ENCODE measurements at regions not wholly inside any gene's neighbourhood (a gene's known extent, or its start where the extent isn't known, plus 50 kb on each side); places are given as distances from the start of the nearest gene placed in this dataset.
"Not testable (repeated sequence)": the region's sequence is repeated elsewhere in the genome, so short reads cannot be mapped to it uniquely, and the experiment has no call there.

GRCh38 chr6:9295644-9296043, 860.3 kb upstream of the SLC35B3 start:
- peak; percentile 46 for DNase-seq (ENCODE audit: low read depth, low spot score)
- ChIA-PET POLR2A (no interaction called here), CTCF (interaction anchor here (1.1 kb wide), 1 partner anchor 18 kb away, joined by 3 read pairs; no protein-coding TSS in a partner anchor)
- dilution Hi-C loops (cut with MboI; ENCODE audit: extremely low pct_ligation_motif_present, low sequenced_read_pairs) (no loop called here), intact Hi-C loops (cut with micrococcal nuclease) (no loop called here)
- H2AFZ ChIP-seq (ENCODE audit: low read depth, low read length): no peak overlapping the region
- no peaks in the 10 kb centered on the region for H3K4me1 ChIP-seq (ENCODE audit: control insufficient read depth, extremely low read depth, insufficient read depth, low read length)
- no peak overlapping the region for H3K27ac ChIP-seq (ENCODE audit: insufficient read depth, low read depth, low read length)
- no peaks in the 10 kb centered on the region for H3K36me3 ChIP-seq (ENCODE audit: control insufficient read depth in 2 of 2, extremely low read depth in 1 of 2, insufficient read depth in 2 of 2, low read length in 2 of 2)
- BruUV-seq (replicated peaks): no TSS peak
- no peak for FAIRE-seq
- no peaks in the 10 kb centered on the region for H3K79me2 ChIP-seq (ENCODE audit: control insufficient read depth, insufficient read depth, low read length)
- H3K9me1 ChIP-seq (replicated peaks; ENCODE audit: control insufficient read depth, extremely low read depth, insufficient read depth, low read length): no peaks in the 10 kb centered on the region
- TF ChIP-seq EZH2 (IDR thresholded peaks at IDR 0.05; ENCODE audit: borderline replicate concordance, low read depth, low read length, severe bottlenecking): no peak
- no peak for TF ChIP-seq MAX (IDR thresholded peaks at IDR 0.05; ENCODE audit: insufficient read depth, insufficient read length)
- TF ChIP-seq MYC (IDR thresholded peaks at IDR 0.05; ENCODE audit: low read depth, low read length): no peak
- no peak for TF ChIP-seq JUN (IDR thresholded peaks at IDR 0.05; ENCODE audit: borderline replicate concordance, insufficient read depth, insufficient read length, low read depth)
- TF ChIP-seq POLR2A (IDR thresholded peaks at IDR 0.05; ENCODE audit: low read depth, low read length): no peak
- H3K4me3 ChIP-seq (replicated peaks in 1 of 3; ENCODE audit: insufficient read depth in 1 of 3, low read depth in 1 of 3, low read length in 3 of 3): no peak overlapping the region
- H3K9me3 ChIP-seq (replicated peaks; ENCODE audit: control insufficient read depth, insufficient read depth, low read length): peaks cover 2% of the 10 kb centered on the region
- no peak overlapping the region for H3K4me2 ChIP-seq (ENCODE audit: insufficient read depth, low read length)
- H4K20me1 ChIP-seq (replicated peaks; ENCODE audit: control insufficient read depth, extremely low read depth, insufficient read depth, low read length): no peaks in the 10 kb centered on the region
- H3K27me3 ChIP-seq (ENCODE audit: control insufficient read depth in 2 of 2, insufficient read depth in 2 of 2, low read length in 2 of 2): no peaks in the 10 kb centered on the region
- no peak overlapping the region for H3K9ac ChIP-seq (replicated peaks; ENCODE audit: extremely low read depth, insufficient read depth, low read length)

DNA sequence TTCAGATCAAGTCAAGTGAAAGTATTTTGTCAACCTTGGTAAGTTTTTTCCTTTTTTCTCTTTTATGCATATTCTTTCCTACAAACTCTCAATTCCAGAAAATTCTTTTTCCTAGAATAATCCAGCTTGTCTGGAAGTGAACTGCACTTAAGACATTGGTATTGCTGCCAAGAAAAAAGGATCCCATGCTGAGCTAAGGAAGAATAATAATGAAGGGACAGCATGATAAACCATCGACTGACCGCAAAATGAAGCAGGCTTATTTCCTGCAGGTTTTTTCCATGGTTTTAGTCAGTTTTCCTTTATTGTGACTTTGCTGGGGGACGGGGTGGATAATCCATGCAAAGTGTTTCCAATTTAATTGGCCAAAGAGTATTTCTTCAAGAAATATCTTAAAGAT, 857.6 kb upstream of the SLC35B3 start:
- Histone ChIP-seq H3K27ac (ENCODE audit: insufficient read depth, low read depth, low read length) (no peak overlapping the region), H2AFZ (ENCODE audit: low read depth, low read length) (no peak overlapping the region), H3K4me3 (replicated peaks in 1 of 3; ENCODE audit: insufficient read depth in 1 of 3, low read depth in 1 of 3, low read length in 3 of 3) (no peak overlapping the region), H3K9me3 (replicated peaks; ENCODE audit: control insufficient read depth, insufficient read depth, low read length) (peaks cover 2% of the 10 kb centered on the region), H3K4me2 (ENCODE audit: insufficient read depth, low read length) (no peak overlapping the region), H3K79me2 (ENCODE audit: control insufficient read depth, insufficient read depth, low read length) (no peaks in the 10 kb centered on the region), H3K36me3 (ENCODE audit: control insufficient read depth in 2 of 2, extremely low read depth in 1 of 2, insufficient read depth in 2 of 2, low read length in 2 of 2) (no peaks in the 10 kb centered on the region), H3K4me1 (ENCODE audit: control insufficient read depth, extremely low read depth, insufficient read depth, low read length) (no peaks in the 10 kb centered on the region), H3K9me1 (replicated peaks; ENCODE audit: control insufficient read depth, extremely low read depth, insufficient read depth, low read length) (no peaks in the 10 kb centered on the region), H3K9ac (replicated peaks; ENCODE audit: extremely low read depth, insufficient read depth, low read length) (no peak overlapping the region), H3K27me3 (ENCODE audit: control insufficient read depth in 2 of 2, insufficient read depth in 2 of 2, low read length in 2 of 2) (no peaks in the 10 kb centered on the region), H4K20me1 (replicated peaks; ENCODE audit: control insufficient read depth, extremely low read depth, insufficient read depth, low read length) (no peaks in the 10 kb centered on the region)
- FAIRE-seq (no peak), DNase-seq (ENCODE audit: low read depth, low spot score) (peak; percentile 12)
- POLR2A ChIA-PET: no interaction called here
- intact Hi-C loops (cut with micrococcal nuclease) (no loop called here), dilution Hi-C loops (cut with MboI; ENCODE audit: extremely low pct_ligation_motif_present, low sequenced_read_pairs) (no loop called here)
- no peak for TF ChIP-seq EZH2 (IDR thresholded peaks at IDR 0.05; ENCODE audit: borderline replicate concordance, low read depth, low read length, severe bottlenecking)
- TF ChIP-seq GATA2 (IDR thresholded peaks at IDR 0.05; ENCODE audit: insufficient read depth, insufficient read length, low read depth, low read length): no peak
- no peak for TF ChIP-seq FOS (IDR thresholded peaks at IDR 0.05; ENCODE audit: borderline replicate concordance, insufficient read depth, low read length)
- no TSS peak for BruUV-seq (replicated peaks)
- CTCF ChIA-PET: no interaction called here

DNA sequence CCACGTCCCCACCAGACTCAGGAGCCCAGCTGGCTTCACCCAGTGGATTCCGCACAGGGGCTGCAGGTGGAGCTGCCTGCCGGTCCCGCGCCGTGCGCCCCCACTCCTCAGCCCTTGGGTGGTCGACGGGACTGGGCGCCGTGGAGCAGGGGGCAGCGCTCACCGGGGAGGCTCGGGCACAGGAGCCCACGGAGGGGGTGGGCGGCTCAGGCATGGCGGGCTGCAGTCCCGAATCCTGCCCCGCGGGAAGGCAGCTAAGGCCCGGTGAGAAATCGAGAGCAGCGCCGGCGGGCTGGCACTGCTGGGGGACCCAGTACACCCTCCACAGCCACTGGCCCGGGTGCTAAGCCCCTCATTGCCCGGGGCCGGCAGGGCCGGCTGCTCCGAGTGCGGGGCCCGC, 855.0 kb upstream of the SLC35B3 start:
- H3K4me1 ChIP-seq (ENCODE audit: control insufficient read depth, extremely low read depth, insufficient read depth, low read length); H3K27ac ChIP-seq (ENCODE audit: insufficient read depth, low read depth, low read length); H3K9me3 ChIP-seq (replicated peaks; ENCODE audit: control insufficient read depth, insufficient read depth, low read length); H3K79me2 ChIP-seq (ENCODE audit: control insufficient read depth, insufficient read depth, low read length); H3K27me3 ChIP-seq (ENCODE audit: control insufficient read depth in 2 of 2, insufficient read depth in 2 of 2, low read length in 2 of 2); H2AFZ ChIP-seq (ENCODE audit: low read depth, low read length); BruUV-seq (replicated peaks); FAIRE-seq; DNase-seq (ENCODE audit: low read depth, low spot score); H3K9me1 ChIP-seq (replicated peaks; ENCODE audit: control insufficient read depth, extremely low read depth, insufficient read depth, low read length); intact Hi-C loops (cut with micrococcal nuclease); dilution Hi-C loops (cut with MboI; ENCODE audit: extremely low pct_ligation_motif_present, low sequenced_read_pairs); H4K20me1 ChIP-seq (replicated peaks; ENCODE audit: control insufficient read depth, extremely low read depth, insufficient read depth, low read length); POLR2A ChIA-PET; H3K36me3 ChIP-seq (ENCODE audit: control insufficient read depth in 2 of 2, extremely low read depth in 1 of 2, insufficient read depth in 2 of 2, low read length in 2 of 2); H3K4me2 ChIP-seq (ENCODE audit: insufficient read depth, low read length); H3K9ac ChIP-seq (replicated peaks; ENCODE audit: extremely low read depth, insufficient read depth, low read length); H3K4me3 ChIP-seq (replicated peaks in 1 of 3; ENCODE audit: insufficient read depth in 1 of 3, low read depth in 1 of 3, low read length in 3 of 3): not testable (repeated sequence)
- CTCF ChIA-PET: interaction anchor here (1.2 kb wide), 1 partner anchor 10 kb away, joined by 3 read pairs; no protein-coding TSS in a partner anchor
